CD8-positive, alpha-beta memory T cell (primary cell): ENCODE measurements at regions not wholly inside any gene's neighbourhood (a gene's known extent, or its start where the extent isn't known, plus 50 kb on each side); places are given as distances from the start of the nearest gene placed in this dataset.

Experiments used
- CTCF ChIA-PET: fragments of 350-600 bp; sonication (Branson Sonifier 250); formaldehyde crosslinking; loops from one replicate; lab custom pipeline; 2021; ENCODE audit warnings: antibody characterized with exemption; lab: Charles Lee
- POLR2A ChIA-PET: fragments of 350-600 bp; sonication (Branson Sonifier 250); formaldehyde crosslinking; loops from one replicate; lab custom pipeline; 2021; ENCODE audit warnings: antibody characterized with exemption; lab: Charles Lee
- DNase-seq, 5 donors: peaks; one replicate each; pipeline versions ENCODE4 v3.0.0 to v3.0.0-alpha.2; 2020 to 2022; ENCODE audit warnings: mixed read lengths in 1 of 5
- H3K27ac ChIP-seq: one replicate; pipeline ENCODE4 v1.7.0; 2013; ENCODE audit warnings: low read depth, mild to moderate bottlenecking, low read length, moderate library complexity
- H3K27me3 ChIP-seq: 2 replicates; pipeline ENCODE4 v1.7.0; 2013; ENCODE audit warnings: low read length, mild to moderate bottlenecking; ENCODE audit not compliant: insufficient read depth, poor library complexity, severe bottlenecking
- H3K36me3 ChIP-seq: 2 replicates; pipeline ENCODE4 v1.7.0; 2013; ENCODE audit warnings: mild to moderate bottlenecking, low read length, moderate library complexity; ENCODE audit not compliant: insufficient read depth
- H3K4me1 ChIP-seq: 2 replicates; pipeline ENCODE4 v1.7.0; 2013; ENCODE audit warnings: mild to moderate bottlenecking, low read length, moderate library complexity; ENCODE audit not compliant: insufficient read depth
- H3K4me3 ChIP-seq: 2 replicates; pipeline ENCODE4 v1.7.0; 2013; ENCODE audit warnings: mild to moderate bottlenecking, low read length
- H3K9me3 ChIP-seq: 2 replicates; pipeline ENCODE4 v1.7.0; 2013; ENCODE audit warnings: mild to moderate bottlenecking, low read length
- H3K27ac Mint-ChIP-seq, 8 donors: one replicate each; pipeline ENCODE4 v1.8.0; 2020 to 2021; ENCODE audit warnings: mixed read lengths in 8 of 8, mild to moderate bottlenecking in 6 of 8, inconsistent platforms in 3 of 8, moderate library complexity in 3 of 8
- H3K27me3 Mint-ChIP-seq, 2 donors: one replicate each; pipeline ENCODE4 v1.8.0; 2020 to 2021; ENCODE audit warnings: mixed read lengths in 2 of 2, mild to moderate bottlenecking in 1 of 2, moderate library complexity in 1 of 2
- H3K36me3 Mint-ChIP-seq, 3 donors: one replicate each; pipeline ENCODE4 v1.8.0; 2020 to 2021; ENCODE audit warnings: mixed read lengths in 3 of 3, inconsistent platforms in 1 of 3, mild to moderate bottlenecking in 1 of 3
- H3K4me1 Mint-ChIP-seq, 3 donors: one replicate each; pipeline ENCODE4 v1.8.0; 2020 to 2021; ENCODE audit warnings: mixed read lengths in 3 of 3, inconsistent platforms in 1 of 3, mild to moderate bottlenecking in 1 of 3
- H3K4me3 Mint-ChIP-seq, 7 donors: one replicate each; pipeline ENCODE4 v1.8.0; 2020 to 2021; ENCODE audit warnings: mixed read lengths in 7 of 7, mild to moderate bottlenecking in 6 of 7, moderate library complexity in 4 of 7, inconsistent platforms in 2 of 7
- H3K9me3 Mint-ChIP-seq, 5 donors: one replicate each; pipeline ENCODE4 v1.8.0; 2020 to 2022; ENCODE audit warnings: mixed read lengths in 5 of 5, mild to moderate bottlenecking in 3 of 5, moderate library complexity in 2 of 5, inconsistent platforms in 1 of 5

DNA sequence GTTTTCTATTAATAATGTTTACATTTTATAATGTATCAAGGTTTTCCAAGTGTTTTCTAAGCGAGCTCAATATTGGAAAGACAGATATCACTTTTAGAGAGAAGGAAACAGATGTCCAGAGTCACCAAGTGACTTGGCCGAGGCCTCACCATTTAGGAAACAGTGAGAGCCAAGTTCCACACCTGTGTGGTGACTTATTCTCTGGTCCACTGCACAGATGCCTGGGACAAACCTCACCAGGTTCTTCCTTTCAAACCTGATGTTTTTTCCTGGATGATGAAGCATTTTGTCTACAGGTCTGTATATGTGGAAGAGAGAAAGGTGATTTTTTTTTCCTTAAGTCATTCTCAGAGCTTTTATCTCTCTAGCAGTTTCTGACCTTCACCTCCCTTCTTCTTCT lies 280.7 kb downstream of the LPIN1 start:
- H3K4me3 ChIP-seq, result no peak overlapping the region
- DNase-seq, result no peak
- Mint-ChIP-seq H3K4me1 (peaks cover 0 to 2% (median 0%) of the 10 kb centered on the region in 3 donors), H3K36me3 (peaks cover 0 to 7% (median 3%) of the 10 kb centered on the region in 3 donors), H3K9me3 (peaks cover 4 to 13% (median 5%) of the 10 kb centered on the region in 5 donors), H3K27ac (no peak overlapping the region), H3K4me3 (no peak overlapping the region), H3K27me3 (peaks cover 25 to 39% of the 10 kb centered on the region in 2 donors)
- no peaks in the 10 kb centered on the region for H3K36me3 ChIP-seq
- H3K27me3 ChIP-seq, result no peaks in the 10 kb centered on the region
- no peaks in the 10 kb centered on the region for H3K4me1 ChIP-seq
- H3K9me3 ChIP-seq, result no peaks in the 10 kb centered on the region
- CTCF ChIA-PET, result no interaction called here
- POLR2A ChIA-PET, result interaction anchor here (0.6 kb wide), 1 partner anchor 55 kb away, joined by 3 read pairs; no protein-coding TSS in a partner anchor
- H3K27ac ChIP-seq, result no peak overlapping the region

DNA sequence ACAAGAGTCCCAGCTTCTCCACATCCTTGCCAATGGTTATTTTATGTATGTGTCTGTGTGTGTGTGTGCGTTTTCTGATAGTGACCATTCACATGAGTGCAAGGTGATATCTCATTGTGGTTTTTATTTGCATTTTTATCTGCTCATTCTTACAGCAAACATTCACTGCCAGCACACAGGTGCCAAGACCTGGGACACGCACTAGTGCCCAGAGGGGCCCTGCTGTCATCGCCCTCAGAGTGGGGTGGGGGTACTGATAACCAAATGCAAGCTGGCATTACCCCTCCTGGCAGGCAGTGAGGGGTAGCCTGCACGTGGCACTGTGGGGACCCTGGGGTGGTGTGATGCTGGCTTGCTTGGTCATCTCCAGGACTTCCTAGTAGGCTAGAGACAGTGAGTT lies 285.4 kb downstream of the LPIN1 start:
- H3K9me3 Mint-ChIP-seq, result no peaks in the 10 kb centered on the region
- ChIA-PET CTCF (interaction anchor here (1.0 kb wide), 1 partner anchor 20 kb away, joined by 3 read pairs; no protein-coding TSS in a partner anchor), POLR2A (no interaction called here)
- H3K4me1 Mint-ChIP-seq, result peaks cover 12 to 23% (median 22%) of the 10 kb centered on the region in 3 donors
- Histone ChIP-seq H3K27ac (no peak overlapping the region), H3K27me3 (no peaks in the 10 kb centered on the region), H3K4me3 (no peak overlapping the region), H3K4me1 (peaks cover 14% of the 10 kb centered on the region), H3K9me3 (no peaks in the 10 kb centered on the region), H3K36me3 (no peaks in the 10 kb centered on the region)
- H3K4me3 Mint-ChIP-seq, result no peak overlapping the region
- H3K27ac Mint-ChIP-seq, result no peak overlapping the region
- peaks cover 0 to 4% (median 0%) of the 10 kb centered on the region in 3 donors for H3K36me3 Mint-ChIP-seq
- no peak for DNase-seq
- peaks cover 29 to 44% of the 10 kb centered on the region in 2 donors for H3K27me3 Mint-ChIP-seq

DNA sequence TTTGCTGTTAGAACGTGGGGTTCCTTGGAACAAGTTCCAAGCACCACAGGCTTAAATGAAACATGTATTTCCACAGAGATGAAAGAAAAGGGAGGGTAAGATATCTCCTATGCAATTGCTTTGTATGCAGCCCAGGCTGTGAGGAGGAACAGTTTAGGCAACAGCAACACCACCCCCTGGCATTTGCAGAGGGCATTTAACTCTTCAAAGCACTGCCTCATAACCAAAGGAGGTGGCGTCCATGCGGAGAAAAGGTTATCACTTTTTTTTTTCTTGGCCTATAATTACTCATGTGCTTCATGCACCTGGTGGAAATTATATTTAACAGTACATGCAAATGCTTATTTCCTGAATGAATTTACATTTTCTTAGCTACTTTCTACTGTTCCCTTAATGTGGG lies 286.0 kb downstream of the LPIN1 start:
- Mint-ChIP-seq H3K9me3 (no peaks in the 10 kb centered on the region), H3K27ac (no peak overlapping the region), H3K27me3 (peaks cover 34 to 46% of the 10 kb centered on the region in 2 donors), H3K4me3 (no peak overlapping the region), H3K4me1 (peaks cover 17 to 28% (median 27%) of the 10 kb centered on the region in 3 donors), H3K36me3 (peaks cover 0 to 4% (median 0%) of the 10 kb centered on the region in 3 donors)
- no peak for DNase-seq
- POLR2A ChIA-PET, result no interaction called here
- Histone ChIP-seq H3K27ac (no peak overlapping the region), H3K4me1 (peaks cover 19% of the 10 kb centered on the region), H3K36me3 (no peaks in the 10 kb centered on the region), H3K4me3 (no peak overlapping the region), H3K9me3 (no peaks in the 10 kb centered on the region), H3K27me3 (no peaks in the 10 kb centered on the region)
- CTCF ChIA-PET, result interaction anchor here (1.0 kb wide), 1 partner anchor 20 kb away, joined by 3 read pairs; no protein-coding TSS in a partner anchor

DNA sequence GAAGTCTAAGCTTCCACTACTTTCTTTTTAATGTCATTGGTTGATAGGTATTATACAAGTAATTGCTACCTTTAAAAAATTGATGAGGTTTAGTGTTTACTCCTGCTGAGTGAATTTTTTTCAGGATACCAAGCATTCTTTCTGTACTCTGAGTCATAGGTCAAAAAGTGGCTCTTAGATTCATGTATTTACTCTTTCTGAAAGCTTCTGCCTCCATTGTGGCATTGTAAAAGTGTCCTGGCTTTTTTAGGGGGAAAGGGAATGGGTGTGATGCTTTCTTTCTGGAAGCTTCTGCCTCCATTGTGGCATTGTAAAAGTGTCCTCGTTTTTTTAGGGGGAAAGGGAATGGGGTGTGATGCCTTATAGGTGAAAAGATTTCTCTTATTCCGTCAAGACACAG lies 286.5 kb downstream of the LPIN1 start:
- peaks cover 38 to 45% of the 10 kb centered on the region in 2 donors for H3K27me3 Mint-ChIP-seq
- H3K4me3 Mint-ChIP-seq, result no peak overlapping the region
- Histone ChIP-seq H3K36me3 (no peaks in the 10 kb centered on the region), H3K4me3 (no peak overlapping the region), H3K4me1 (peaks cover 22% of the 10 kb centered on the region), H3K9me3 (no peaks in the 10 kb centered on the region), H3K27me3 (no peaks in the 10 kb centered on the region), H3K27ac (no peak overlapping the region)
- H3K27ac Mint-ChIP-seq, result no peak overlapping the region
- peaks cover 18 to 33% (median 30%) of the 10 kb centered on the region in 3 donors for H3K4me1 Mint-ChIP-seq
- peaks cover 0 to 4% (median 0%) of the 10 kb centered on the region in 3 donors for H3K36me3 Mint-ChIP-seq
- CTCF ChIA-PET, result interaction anchor here (1.0 kb wide), 1 partner anchor 21 kb away, joined by 3 read pairs; no protein-coding TSS in a partner anchor
- POLR2A ChIA-PET, result no interaction called here
- no peaks in the 10 kb centered on the region for H3K9me3 Mint-ChIP-seq
- no peak for DNase-seq

DNA sequence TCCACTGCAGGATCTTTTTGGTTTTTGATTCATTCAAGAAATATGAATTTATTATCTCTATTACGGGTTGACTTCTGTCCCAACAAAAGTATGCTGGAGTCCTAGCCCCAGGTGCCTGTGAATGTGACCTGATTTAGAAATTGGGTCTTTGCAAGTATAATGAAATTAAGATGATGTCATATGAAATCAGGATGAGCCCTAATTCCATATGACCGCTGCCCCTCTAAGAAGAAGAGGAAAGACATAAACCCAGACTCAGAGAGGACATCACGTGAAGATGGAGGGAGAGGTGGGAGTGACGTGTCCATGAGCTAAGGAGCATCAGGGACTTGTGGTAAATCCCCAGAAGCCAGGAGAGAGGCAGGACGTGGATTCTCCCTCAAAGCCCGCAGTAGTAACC lies 287.1 kb downstream of the LPIN1 start:
- Mint-ChIP-seq H3K27me3 (peaks cover 33 to 40% of the 10 kb centered on the region in 2 donors), H3K27ac (no peak overlapping the region), H3K36me3 (peaks cover 0 to 4% (median 0%) of the 10 kb centered on the region in 3 donors), H3K4me1 (peaks cover 18 to 33% (median 30%) of the 10 kb centered on the region in 3 donors), H3K4me3 (no peak overlapping the region), H3K9me3 (no peaks in the 10 kb centered on the region)
- Histone ChIP-seq H3K36me3 (no peaks in the 10 kb centered on the region), H3K27me3 (no peaks in the 10 kb centered on the region), H3K9me3 (no peaks in the 10 kb centered on the region), H3K4me3 (no peak overlapping the region), H3K4me1 (peaks cover 22% of the 10 kb centered on the region), H3K27ac (no peak overlapping the region)
- CTCF ChIA-PET, result no interaction called here
- no peak for DNase-seq
- POLR2A ChIA-PET, result no interaction called here

DNA sequence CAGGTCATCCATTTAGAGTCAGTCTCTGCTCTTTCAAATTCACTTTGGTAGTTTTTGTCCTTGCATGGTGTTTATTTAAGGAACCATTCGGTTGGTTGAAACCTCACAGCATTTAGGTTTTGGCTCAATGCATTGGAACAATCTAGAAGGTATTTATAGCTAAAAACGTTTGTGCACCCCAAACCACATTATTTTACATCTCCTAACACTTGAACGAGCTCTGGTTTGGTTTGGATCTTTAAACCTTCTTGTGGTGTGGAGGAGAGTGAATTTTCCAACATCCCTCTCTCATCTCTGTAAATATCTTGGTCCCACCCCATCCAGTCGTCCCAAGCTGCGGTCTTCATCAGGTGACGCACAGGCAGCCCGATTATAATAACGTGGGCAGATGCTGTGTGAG lies 287.9 kb downstream of the LPIN1 start:
- ChIA-PET CTCF (no interaction called here), POLR2A (no interaction called here)
- Mint-ChIP-seq H3K9me3 (no peaks in the 10 kb centered on the region), H3K27ac (no peak overlapping the region), H3K36me3 (peaks cover 0 to 4% (median 0%) of the 10 kb centered on the region in 3 donors), H3K4me3 (no peak overlapping the region), H3K4me1 (peaks cover 18 to 33% (median 30%) of the 10 kb centered on the region in 3 donors), H3K27me3 (peaks cover 32 to 37% of the 10 kb centered on the region in 2 donors)
- H3K9me3 ChIP-seq, result no peaks in the 10 kb centered on the region
- H3K4me3 ChIP-seq, result no peak overlapping the region
- no peaks in the 10 kb centered on the region for H3K36me3 ChIP-seq
- H3K4me1 ChIP-seq, result peaks cover 22% of the 10 kb centered on the region
- no peak for DNase-seq
- H3K27ac ChIP-seq, result no peak overlapping the region
- H3K27me3 ChIP-seq, result no peaks in the 10 kb centered on the region

DNA sequence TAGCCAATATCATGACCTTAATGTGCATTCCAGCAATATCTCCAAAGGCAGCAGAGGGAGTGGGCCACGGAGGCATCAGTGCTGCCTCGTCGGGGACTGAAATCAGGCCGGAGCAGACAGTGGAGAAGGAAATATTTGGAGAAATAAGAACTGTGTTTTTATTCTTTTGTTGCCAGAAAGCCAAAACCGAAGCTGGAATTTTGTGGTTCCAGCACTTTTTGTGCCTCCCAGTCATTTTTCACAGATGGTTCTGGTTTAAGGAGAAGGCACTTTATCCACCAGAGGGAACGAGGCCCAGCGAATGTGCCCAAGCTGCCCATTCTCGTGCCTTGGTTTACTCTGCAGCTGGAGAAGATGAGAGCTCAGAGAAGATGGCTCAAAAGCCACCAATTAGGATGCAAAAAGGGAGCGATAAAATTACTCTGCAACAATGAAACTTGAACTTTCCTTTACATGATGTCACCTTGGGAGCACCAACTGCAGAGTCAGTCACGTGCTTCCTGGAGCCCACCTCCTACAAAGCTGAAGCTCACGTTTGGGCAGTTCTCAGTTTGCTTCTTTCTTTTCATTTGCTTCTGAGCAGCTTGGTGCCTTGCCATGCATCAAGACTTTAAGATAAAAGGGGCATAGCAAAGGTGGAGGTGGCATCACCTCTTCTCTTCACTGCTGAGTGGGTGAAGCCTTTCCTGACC lies 288.7 kb downstream of the LPIN1 start:
- Mint-ChIP-seq H3K4me1 (peaks cover 18 to 33% (median 30%) of the 10 kb centered on the region in 3 donors), H3K9me3 (no peaks in the 10 kb centered on the region), H3K36me3 (peaks cover 0 to 4% (median 0%) of the 10 kb centered on the region in 3 donors), H3K4me3 (no peak overlapping the region), H3K27me3 (peaks cover 32 to 36% of the 10 kb centered on the region in 2 donors), H3K27ac (no peak overlapping the region)
- Histone ChIP-seq H3K9me3 (no peaks in the 10 kb centered on the region), H3K27me3 (no peaks in the 10 kb centered on the region), H3K36me3 (no peaks in the 10 kb centered on the region), H3K4me1 (peaks cover 22% of the 10 kb centered on the region), H3K27ac (no peak overlapping the region), H3K4me3 (no peak overlapping the region)
- ChIA-PET CTCF (no interaction called here), POLR2A (no interaction called here)
- DNase-seq, result no peak

DNA sequence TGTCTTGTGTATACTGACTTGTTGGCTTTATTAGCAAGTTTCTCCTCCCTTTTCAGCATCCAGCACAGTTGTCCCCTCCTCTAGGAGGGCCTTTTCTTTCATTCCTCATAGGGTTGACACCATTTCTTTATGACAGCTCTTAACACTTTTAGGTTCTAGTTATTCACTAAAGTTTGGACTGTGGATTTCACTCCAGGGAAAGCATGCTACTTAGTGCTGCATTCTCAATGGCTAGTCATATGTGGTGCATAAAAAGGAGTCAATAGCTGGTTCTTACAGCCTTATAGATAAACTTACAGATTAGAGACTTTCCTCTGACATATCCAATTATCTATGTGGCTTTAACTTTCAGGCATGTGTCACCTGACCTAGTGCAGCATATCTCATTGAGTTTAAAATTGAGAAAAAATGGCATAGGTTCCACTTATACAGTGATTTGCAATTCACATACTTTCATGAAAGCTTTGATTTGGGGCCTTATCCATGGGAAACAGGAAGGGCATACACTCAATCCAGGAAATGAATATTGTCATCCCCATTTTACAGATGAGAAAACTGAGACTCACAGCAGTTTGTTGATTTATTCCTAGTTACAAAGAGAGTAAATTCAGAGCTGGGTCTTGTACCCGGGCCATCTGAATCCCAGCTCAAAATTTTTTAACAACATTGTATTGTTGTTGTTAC lies 289.7 kb downstream of the LPIN1 start:
- Histone ChIP-seq H3K4me3 (no peak overlapping the region), H3K4me1 (peaks cover 22% of the 10 kb centered on the region), H3K36me3 (no peaks in the 10 kb centered on the region), H3K9me3 (no peaks in the 10 kb centered on the region), H3K27me3 (no peaks in the 10 kb centered on the region), H3K27ac (no peak overlapping the region)
- CTCF ChIA-PET, result no interaction called here
- POLR2A ChIA-PET, result interaction anchor here (0.6 kb wide), 1 partner anchor 9 kb away, joined by 3 read pairs; no protein-coding TSS in a partner anchor
- H3K36me3 Mint-ChIP-seq, result peaks cover 0 to 7% (median 4%) of the 10 kb centered on the region in 3 donors
- H3K9me3 Mint-ChIP-seq, result peaks cover 0 to 5% (median 0%) of the 10 kb centered on the region in 5 donors
- no peak for DNase-seq
- peak overlapping the region in 2 of 8 donors; percentile 51 to 70 for H3K27ac Mint-ChIP-seq
- H3K4me1 Mint-ChIP-seq, result peaks cover 18 to 33% (median 30%) of the 10 kb centered on the region in 3 donors
- peak overlapping the region in 2 of 7 donors; percentile 32 to 37 for H3K4me3 Mint-ChIP-seq
- peaks cover 34 to 35% of the 10 kb centered on the region in 2 donors for H3K27me3 Mint-ChIP-seq
